ENCODE measurements at regions not wholly inside any gene's neighbourhood (a gene's known extent, or its start where the extent isn't known, plus 50 kb on each side); places are given as distances from the start of the nearest gene placed in this dataset.

DNA sequence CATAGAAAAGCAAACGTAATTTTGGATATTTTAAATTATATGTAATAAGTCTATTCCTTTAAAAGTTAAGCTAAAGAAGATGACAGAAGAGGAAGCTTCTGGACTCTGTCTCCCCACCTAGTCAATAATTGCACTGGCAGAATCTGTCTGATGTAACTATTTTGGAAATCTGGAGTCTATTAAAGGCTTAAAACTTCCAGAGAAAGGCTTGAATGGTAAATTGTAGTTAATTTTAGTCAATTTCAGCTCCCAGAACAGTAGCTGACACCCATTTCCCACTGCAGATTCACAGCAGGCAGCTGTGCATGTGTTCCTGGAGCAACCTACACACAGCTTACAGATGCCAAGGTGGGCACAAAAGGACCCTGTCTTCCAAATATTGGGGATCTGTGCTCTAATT, 304.1 kb downstream of the PCDH20 start:
- no peaks in the 10 kb centered on the region for H3K79me2 ChIP-seq (ENCODE audit: control insufficient read depth, low read length)
- H3K4me3 ChIP-seq (ENCODE audit: low read length), result no peak overlapping the region
- no peaks in the 10 kb centered on the region for H3K36me3 ChIP-seq (ENCODE audit: control insufficient read depth, low read length)
- H3K4me2 ChIP-seq (ENCODE audit: low read length), result no peak overlapping the region
- peaks cover 11% of the 10 kb centered on the region; the same call in 1 of the 2 replicates for H3K9me3 ChIP-seq (ENCODE audit: control insufficient read depth, insufficient read depth, low read length)
- TF ChIP-seq CTCF (IDR thresholded peaks at IDR 0.05; ENCODE audit: low read depth, low read length, poor library complexity, severe bottlenecking) (no peak), EZH2phosphoT487 (IDR thresholded peaks at IDR 0.05; ENCODE audit: borderline replicate concordance, low read length) (no peak)
- H3F3A ChIP-seq (ENCODE audit: control insufficient read depth, insufficient read depth), result no peaks in the 10 kb centered on the region
- H3K4me1 ChIP-seq (ENCODE audit: control insufficient read depth, low read length), result no peaks in the 10 kb centered on the region
- no peaks in the 10 kb centered on the region for H3K9me2 ChIP-seq (replicated peaks; ENCODE audit: control insufficient read depth, low read length)
- no peaks in the 10 kb centered on the region for H3K27me3 ChIP-seq (ENCODE audit: control insufficient read depth, low read length)
- H3K27ac ChIP-seq (ENCODE audit: low read depth, low read length), result no peak overlapping the region
- no peaks in the 10 kb centered on the region for H4K20me1 ChIP-seq (ENCODE audit: control insufficient read depth, insufficient read depth, low read depth, low read length)

GRCh38 chr13:61110732-61111131, 304.9 kb downstream of the PCDH20 start:
- Histone ChIP-seq H3K4me2 (ENCODE audit: low read length) (no peak overlapping the region), H4K20me1 (ENCODE audit: control insufficient read depth, insufficient read depth, low read depth, low read length) (no peaks in the 10 kb centered on the region), H3K27me3 (ENCODE audit: control insufficient read depth, low read length) (no peaks in the 10 kb centered on the region), H3K79me2 (ENCODE audit: control insufficient read depth, low read length) (no peaks in the 10 kb centered on the region), H3F3A (ENCODE audit: control insufficient read depth, insufficient read depth) (no peaks in the 10 kb centered on the region), H3K4me3 (ENCODE audit: low read length) (no peak overlapping the region), H3K4me1 (ENCODE audit: control insufficient read depth, low read length) (no peaks in the 10 kb centered on the region), H3K9me2 (replicated peaks; ENCODE audit: control insufficient read depth, low read length) (no peaks in the 10 kb centered on the region), H3K36me3 (ENCODE audit: control insufficient read depth, low read length) (no peaks in the 10 kb centered on the region), H3K9me3 (ENCODE audit: control insufficient read depth, insufficient read depth, low read length) (peaks cover 11% of the 10 kb centered on the region; the same call in 1 of the 2 replicates), H3K27ac (ENCODE audit: low read depth, low read length) (no peak overlapping the region)
- TF ChIP-seq EZH2phosphoT487 (IDR thresholded peaks at IDR 0.05; ENCODE audit: borderline replicate concordance, low read length) (no peak), CTCF (IDR thresholded peaks at IDR 0.05; ENCODE audit: low read depth, low read length, poor library complexity, severe bottlenecking) (no peak)

GRCh38 chr13:61109741-61110140, 305.9 kb downstream of the PCDH20 start:
- H3K9me2 ChIP-seq (replicated peaks; ENCODE audit: control insufficient read depth, low read length), result no peaks in the 10 kb centered on the region
- peaks cover 11% of the 10 kb centered on the region; the same call in 1 of the 2 replicates for H3K9me3 ChIP-seq (ENCODE audit: control insufficient read depth, insufficient read depth, low read length)
- no peaks in the 10 kb centered on the region for H3K79me2 ChIP-seq (ENCODE audit: control insufficient read depth, low read length)
- TF ChIP-seq CTCF (IDR thresholded peaks at IDR 0.05; ENCODE audit: low read depth, low read length, poor library complexity, severe bottlenecking), result no peak
- no peak for TF ChIP-seq EZH2phosphoT487 (IDR thresholded peaks at IDR 0.05; ENCODE audit: borderline replicate concordance, low read length)
- no peak overlapping the region for H3K4me3 ChIP-seq (ENCODE audit: low read length)
- H3K4me1 ChIP-seq (ENCODE audit: control insufficient read depth, low read length), result no peaks in the 10 kb centered on the region
- H3F3A ChIP-seq (ENCODE audit: control insufficient read depth, insufficient read depth), result no peaks in the 10 kb centered on the region
- H3K4me2 ChIP-seq (ENCODE audit: low read length), result no peak overlapping the region
- no peak overlapping the region for H3K27ac ChIP-seq (ENCODE audit: low read depth, low read length)
- no peaks in the 10 kb centered on the region for H4K20me1 ChIP-seq (ENCODE audit: control insufficient read depth, insufficient read depth, low read depth, low read length)
- H3K36me3 ChIP-seq (ENCODE audit: control insufficient read depth, low read length), result no peaks in the 10 kb centered on the region
- H3K27me3 ChIP-seq (ENCODE audit: control insufficient read depth, low read length), result no peaks in the 10 kb centered on the region

All from DOHH2 (cell line).